ENCODE measurements at regions not wholly inside any gene's neighbourhood (a gene's known extent, or its start where the extent isn't known, plus 50 kb on each side); places are given as distances from the start of the nearest gene placed in this dataset.
A peak's percentile ranks its signal among the peaks of the same experiment; 100 is the strongest.

- in situ Hi-C loops (cut with HindIII; ENCODE audit: low pct_unique_long_range_greater_than_20kb, low sequenced_read_pairs) = no loop called here
- Histone ChIP-seq H3K4me3 (ENCODE audit: low read depth in 2 of 2, low read length in 2 of 2) (no peak overlapping the region), H3K36me3 (ENCODE audit: control insufficient read depth, insufficient read depth, low read length) (no peaks in the 10 kb centered on the region), H3K27ac (ENCODE audit: low read length) (no peak overlapping the region), H3K27me3 (ENCODE audit: control insufficient read depth, insufficient read depth, low read length) (no peaks in the 10 kb centered on the region), H3K9me3 (ENCODE audit: control insufficient read depth, insufficient read depth, low read depth, low read length) (peaks cover 3% of the 10 kb centered on the region; the same call in 1 of the 2 replicates), H3K4me1 (ENCODE audit: control insufficient read depth, insufficient read depth, low read length) (no peaks in the 10 kb centered on the region; the same call in 1 of the 2 replicates)
- ChIA-PET CTCF (no interaction called here), POLR2A (interaction anchor here (0.6 kb wide), 1 partner anchor 1930 kb away, joined by 3 read pairs; no protein-coding TSS in a partner anchor)
- DNase-seq (ENCODE audit: low read depth, low spot score) (no peak), ATAC-seq (no peak)
- intact Hi-C loops (cut with micrococcal nuclease; ENCODE audit: unreplicated experiment) = no loop called here
- no TSS peak for BruUV-seq (replicated peaks)
- TF ChIP-seq, protein P1, sequence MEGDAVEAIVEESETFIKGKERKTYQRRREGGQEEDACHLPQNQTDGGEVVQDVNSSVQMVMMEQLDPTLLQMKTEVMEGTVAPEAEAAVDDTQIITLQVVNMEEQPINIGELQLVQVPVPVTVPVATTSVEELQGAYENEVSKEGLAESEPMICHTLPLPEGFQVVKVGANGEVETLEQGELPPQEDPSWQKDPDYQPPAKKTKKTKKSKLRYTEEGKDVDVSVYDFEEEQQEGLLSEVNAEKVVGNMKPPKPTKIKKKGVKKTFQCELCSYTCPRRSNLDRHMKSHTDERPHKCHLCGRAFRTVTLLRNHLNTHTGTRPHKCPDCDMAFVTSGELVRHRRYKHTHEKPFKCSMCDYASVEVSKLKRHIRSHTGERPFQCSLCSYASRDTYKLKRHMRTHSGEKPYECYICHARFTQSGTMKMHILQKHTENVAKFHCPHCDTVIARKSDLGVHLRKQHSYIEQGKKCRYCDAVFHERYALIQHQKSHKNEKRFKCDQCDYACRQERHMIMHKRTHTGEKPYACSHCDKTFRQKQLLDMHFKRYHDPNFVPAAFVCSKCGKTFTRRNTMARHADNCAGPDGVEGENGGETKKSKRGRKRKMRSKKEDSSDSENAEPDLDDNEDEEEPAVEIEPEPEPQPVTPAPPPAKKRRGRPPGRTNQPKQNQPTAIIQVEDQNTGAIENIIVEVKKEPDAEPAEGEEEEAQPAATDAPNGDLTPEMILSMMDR (IDR thresholded peaks at IDR 0.05) = no peak
- no peak for TF ChIP-seq TCF7L2 (IDR thresholded peaks at IDR 0.05; ENCODE audit: low read depth, low read length)
- no peak for TF ChIP-seq POLR2AphosphoS5 (IDR thresholded peaks at IDR 0.05; ENCODE audit: low read depth, low read length)
- no peak for TF ChIP-seq SIN3A (IDR thresholded peaks at IDR 0.05; ENCODE audit: borderline replicate concordance, insufficient read depth, low read depth, low read length)
- no peak for TF ChIP-seq REST (IDR thresholded peaks at IDR 0.05; ENCODE audit: insufficient read depth in 1 of 2, low read depth in 2 of 2, low read length in 1 of 2)
Measured at GRCh38 chr2:43060390-43061016, 165.9 kb downstream of the ZFP36L2 start.

DNA sequence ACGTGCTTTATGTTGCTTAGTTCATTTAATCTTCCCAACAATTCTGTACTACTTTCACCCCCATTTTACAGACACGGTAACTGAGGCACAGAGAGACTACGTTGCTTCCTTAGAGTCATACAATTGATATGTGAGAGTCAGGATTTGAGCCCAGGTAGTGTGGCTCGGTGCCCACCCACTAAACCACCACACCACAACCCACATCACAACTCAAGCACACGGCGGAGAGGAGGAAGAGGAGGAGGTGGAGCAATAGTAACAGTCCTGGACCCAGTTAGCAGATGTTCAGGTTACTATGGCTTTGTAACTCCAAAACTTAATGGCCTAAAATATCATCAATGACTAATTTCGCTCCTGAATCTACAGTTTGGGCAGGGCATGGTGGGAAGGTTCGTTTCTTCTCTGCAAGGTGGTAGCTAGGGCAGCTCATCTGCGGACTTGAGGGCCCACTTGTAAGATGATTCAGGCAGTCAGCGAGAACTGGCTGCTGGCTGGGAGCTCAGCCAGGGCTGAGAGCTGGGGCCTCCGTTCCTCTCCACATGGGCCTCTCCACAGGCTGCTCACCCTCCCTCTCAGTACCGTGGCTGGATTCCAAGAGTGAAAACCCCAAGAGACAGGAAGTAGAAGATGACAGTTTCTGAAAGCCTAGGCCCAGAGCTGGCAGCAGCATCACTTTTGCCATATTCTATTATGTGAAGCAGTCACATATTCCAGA is 167.1 kb downstream of the ZFP36L2 start:
- Histone ChIP-seq H3K27me3 (ENCODE audit: control insufficient read depth, insufficient read depth, low read length) (no peaks in the 10 kb centered on the region), H3K36me3 (ENCODE audit: control insufficient read depth, insufficient read depth, low read length) (no peaks in the 10 kb centered on the region), H3K4me3 (ENCODE audit: low read depth in 2 of 2, low read length in 2 of 2) (no peak overlapping the region), H3K27ac (ENCODE audit: low read length) (peak overlapping the region; percentile 18; the same call in 1 of the 2 replicates), H3K9me3 (ENCODE audit: control insufficient read depth, insufficient read depth, low read depth, low read length) (peaks cover 3% of the 10 kb centered on the region; the same call in 1 of the 2 replicates), H3K4me1 (ENCODE audit: control insufficient read depth, insufficient read depth, low read length) (no peaks in the 10 kb centered on the region; the same call in 1 of the 2 replicates)
- BruUV-seq (replicated peaks) = no TSS peak
- in situ Hi-C loops (cut with HindIII; ENCODE audit: low pct_unique_long_range_greater_than_20kb, low sequenced_read_pairs) = no loop called here
- ATAC-seq = peak; percentile 51; the same call in 1 of the 2 replicates
- no peak for DNase-seq (ENCODE audit: low read depth, low spot score)
- intact Hi-C loops (cut with micrococcal nuclease; ENCODE audit: unreplicated experiment) = no loop called here
- CTCF ChIA-PET = interaction anchor here (0.6 kb wide), 1 partner anchor 35 kb away, joined by 3 read pairs; no protein-coding TSS in a partner anchor
- POLR2A ChIA-PET = no interaction called here
- no peak for TF ChIP-seq SIN3A (IDR thresholded peaks at IDR 0.05; ENCODE audit: borderline replicate concordance, insufficient read depth, low read depth, low read length)
- TF ChIP-seq TCF7L2 (IDR thresholded peaks at IDR 0.05; ENCODE audit: low read depth, low read length) = no peak

All from Panc1 (cell line).